B cell (primary cell): ENCODE measurements at regions not wholly inside any gene's neighbourhood (a gene's known extent, or its start where the extent isn't known, plus 50 kb on each side); places are given as distances from the start of the nearest gene placed in this dataset.

Experiments used
- ATAC-seq: fragments of 200-7000 bp; cut with Tn5 transposase; one replicate; pipeline ENCODE4 v1.10.0; 2021; ENCODE audit warnings: low read depth, mild to moderate bottlenecking, moderate number of reproducible peaks, moderate library complexity
- CTCF ChIA-PET: fragments of 350-600 bp; sonication (Branson Sonifier 250); formaldehyde crosslinking; loops from one replicate; lab custom pipeline; 2021; ENCODE audit warnings: antibody characterized with exemption, inconsistent platforms; lab: Charles Lee
- POLR2A ChIA-PET: fragments of 350-600 bp; sonication (Branson Sonifier 250); formaldehyde crosslinking; loops from one replicate; lab custom pipeline; 2021; ENCODE audit warnings: antibody characterized with exemption; lab: Charles Lee
- DNase-seq: peaks from one replicate; pipeline ENCODE4 v3.0.0; 2013
- H2AFZ ChIP-seq: 2 replicates; pipeline ENCODE4 v1.6.1; 2012; ENCODE audit warnings: mild to moderate bottlenecking, low read depth, low read length; ENCODE audit not compliant: insufficient read depth, poor library complexity, severe bottlenecking
- H3K27ac ChIP-seq, 2 donors: 1 replicate in 1 of 2; 2 replicates in 1 of 2; pipeline ENCODE4 v1.5.1; 2012 to 2013; ENCODE audit warnings: low read length in 2 of 2, mild to moderate bottlenecking in 2 of 2, moderate library complexity in 1 of 2
- H3K27me3 ChIP-seq, 4 experiments: fragments of 200-600 bp in 1 of 4; sonication (generic) in 1 of 4; replicated peaks in 1 of 4; 1 replicate in 2 of 4; 2 replicates in 2 of 4; pipeline versions ENCODE4 v1.6.1 to v1.7.0; 2013 to 2016; ENCODE audit warnings: low read length in 3 of 4, mild to moderate bottlenecking in 2 of 4, mixed read lengths in 1 of 4, moderate library complexity in 1 of 4; ENCODE audit not compliant: insufficient read depth in 4 of 4, control insufficient read depth in 3 of 4; ENCODE audit errors: control extremely low read depth in 1 of 4
- H3K36me3 ChIP-seq, 2 experiments: replicated peaks in 1 of 2; 1 replicate in 1 of 2; 2 replicates in 1 of 2; pipeline versions ENCODE4 v1.6.1 to v1.7.1; 2013; ENCODE audit warnings: low read length in 1 of 2; ENCODE audit not compliant: insufficient read depth in 2 of 2, control insufficient read depth in 1 of 2; ENCODE audit errors: control extremely low read depth in 1 of 2, extremely low read depth in 1 of 2
- H3K4me1 ChIP-seq, 2 donors: fragments of 200-600 bp in 1 of 2; sonication (generic) in 1 of 2; 1 replicate in 1 of 2; 2 replicates in 1 of 2; pipeline versions ENCODE4 v1.5.1 to v1.6.1; 2013 to 2017; ENCODE audit warnings: low read length in 2 of 2; ENCODE audit not compliant: control insufficient read depth in 2 of 2, insufficient read depth in 2 of 2
- H3K4me2 ChIP-seq: replicated peaks from 2 replicates; pipeline ENCODE3; 2012; ENCODE audit warnings: mild to moderate bottlenecking, low read depth, low read length; ENCODE audit not compliant: poor library complexity, severe bottlenecking
- H3K4me3 ChIP-seq, 5 experiments: fragments of 200-600 bp in 1 of 5; sonication (generic) in 1 of 5; 1 replicate in 3 of 5; 2 replicates in 2 of 5; pipeline versions ENCODE4 v1.5.1 to v1.7.0; 2011 to 2016; ENCODE audit warnings: low read length in 4 of 5, mild to moderate bottlenecking in 4 of 5, low read depth in 2 of 5, control low read depth in 1 of 5, moderate library complexity in 1 of 5; ENCODE audit not compliant: insufficient read depth in 1 of 5; ENCODE audit errors: control extremely low read depth in 1 of 5, extremely low read depth in 1 of 5
- H3K79me2 ChIP-seq: fragments of 200-600 bp; sonication (generic); one replicate; pipeline ENCODE4 v1.6.0; 2016; ENCODE audit warnings: low read length; ENCODE audit not compliant: control insufficient read depth, insufficient read depth
- H3K9ac ChIP-seq: fragments of 200-600 bp; sonication (generic); 2 replicates; pipeline ENCODE4 v1.6.1; 2017; ENCODE audit warnings: mild to moderate bottlenecking, low read length, moderate library complexity
- H3K9me3 ChIP-seq, 3 donors: one replicate each; pipeline versions ENCODE4 v1.6.1 to v1.7.1; 2013; ENCODE audit warnings: low read length in 2 of 3; ENCODE audit not compliant: control insufficient read depth in 2 of 3, insufficient read depth in 1 of 3; ENCODE audit errors: control extremely low read depth in 1 of 3
- H4K20me1 ChIP-seq: 2 replicates; pipeline ENCODE4 v1.6.0; 2012; ENCODE audit warnings: mild to moderate bottlenecking, low read length; ENCODE audit not compliant: insufficient read depth, control insufficient read depth, poor library complexity, severe bottlenecking
- H3K27ac Mint-ChIP-seq: one replicate; pipeline ENCODE4 v1.8.0; 2021; ENCODE audit warnings: mixed read lengths
- H3K27me3 Mint-ChIP-seq: one replicate; pipeline ENCODE4 v1.8.0; 2021; ENCODE audit warnings: mixed read lengths
- H3K4me1 Mint-ChIP-seq: one replicate; pipeline ENCODE4 v1.8.0; 2021; ENCODE audit warnings: mixed read lengths
- H3K4me3 Mint-ChIP-seq: one replicate; pipeline ENCODE4 v1.8.0; 2021; ENCODE audit warnings: mixed read lengths
- H3K9me3 Mint-ChIP-seq: one replicate; pipeline ENCODE4 v1.8.0; 2022; ENCODE audit warnings: mixed read lengths; ENCODE audit not compliant: insufficient read depth
- EZH2 ChIP-seq: IDR thresholded peaks from 2 replicates; pipeline ENCODE4 v1.6.1; 2012; ENCODE audit warnings: borderline replicate concordance, low read depth, mild to moderate bottlenecking, moderate library complexity, low read length; ENCODE audit not compliant: insufficient read depth, poor library complexity, severe bottlenecking
- WGBS: methylation state at CpG from one replicate; pipeline ENCODE4 v1.1.5; 2013; ENCODE audit warnings: missing lambda C conversion rate; ENCODE audit not compliant: insufficient coverage; 5-methylcytosine and 5-hydroxymethylcytosine counted together
- intact Hi-C: fragments of 100-400 bp; cut with micrococcal nuclease; formaldehyde crosslinking; loops from one replicate; pipeline ENCODE4 v1.10.0; 2022
- TF ChIP-seq, protein P1 (sequence below): fragments of 200-600 bp; IDR thresholded peaks from one replicate; pipeline ENCODE4 v1.8.0; 2022; ENCODE audit warnings: antibody characterized with exemption, mild to moderate bottlenecking

DNA sequence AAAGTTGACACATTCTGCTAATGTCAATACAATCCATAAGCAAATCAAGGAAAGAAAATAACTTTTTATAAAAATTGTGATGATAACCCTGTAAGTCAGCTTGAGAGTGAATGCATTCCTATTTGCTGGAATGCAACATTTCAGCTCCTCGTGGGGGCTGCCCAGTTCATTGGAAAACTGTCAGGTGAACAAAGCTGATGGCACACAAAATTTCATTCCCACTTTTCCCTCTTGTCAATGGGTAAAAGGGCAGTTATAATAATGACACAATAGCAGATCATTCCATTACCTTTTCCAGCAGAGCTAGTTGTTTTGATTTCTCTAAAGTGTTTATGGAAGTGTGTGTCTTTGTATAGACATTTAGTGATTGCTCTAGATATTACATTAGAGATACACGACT, 1124.6 kb upstream of the MAP3K7 start:
- no CpG with 5 or more reads among the region's 2 CpGs for WGBS
- ATAC-seq (no peak), DNase-seq (no peak)
- no peak overlapping the region for H3K4me2 ChIP-seq
- H3K27me3 Mint-ChIP-seq, result no peaks in the 10 kb centered on the region
- intact Hi-C loops, result no loop called here
- no peaks in the 10 kb centered on the region for H3K4me1 Mint-ChIP-seq
- H3K9me3 Mint-ChIP-seq, result no peaks in the 10 kb centered on the region
- H3K36me3 ChIP-seq, result no peaks in the 10 kb centered on the region
- no peak overlapping the region for H3K9ac ChIP-seq
- H3K4me3 Mint-ChIP-seq, result no peak overlapping the region
- H3K27ac Mint-ChIP-seq, result no peak overlapping the region
- H3K27ac ChIP-seq, result no peak overlapping the region
- no peak overlapping the region for H2AFZ ChIP-seq
- POLR2A ChIA-PET, result no interaction called here
- no peak overlapping the region for H3K4me3 ChIP-seq
- CTCF ChIA-PET, result no interaction called here
- H3K79me2 ChIP-seq, result no peaks in the 10 kb centered on the region
- H3K27me3 ChIP-seq, result no peaks in the 10 kb centered on the region
- no peaks in the 10 kb centered on the region for H3K9me3 ChIP-seq
- TF ChIP-seq EZH2, result no peak
- TF ChIP-seq, protein P1, sequence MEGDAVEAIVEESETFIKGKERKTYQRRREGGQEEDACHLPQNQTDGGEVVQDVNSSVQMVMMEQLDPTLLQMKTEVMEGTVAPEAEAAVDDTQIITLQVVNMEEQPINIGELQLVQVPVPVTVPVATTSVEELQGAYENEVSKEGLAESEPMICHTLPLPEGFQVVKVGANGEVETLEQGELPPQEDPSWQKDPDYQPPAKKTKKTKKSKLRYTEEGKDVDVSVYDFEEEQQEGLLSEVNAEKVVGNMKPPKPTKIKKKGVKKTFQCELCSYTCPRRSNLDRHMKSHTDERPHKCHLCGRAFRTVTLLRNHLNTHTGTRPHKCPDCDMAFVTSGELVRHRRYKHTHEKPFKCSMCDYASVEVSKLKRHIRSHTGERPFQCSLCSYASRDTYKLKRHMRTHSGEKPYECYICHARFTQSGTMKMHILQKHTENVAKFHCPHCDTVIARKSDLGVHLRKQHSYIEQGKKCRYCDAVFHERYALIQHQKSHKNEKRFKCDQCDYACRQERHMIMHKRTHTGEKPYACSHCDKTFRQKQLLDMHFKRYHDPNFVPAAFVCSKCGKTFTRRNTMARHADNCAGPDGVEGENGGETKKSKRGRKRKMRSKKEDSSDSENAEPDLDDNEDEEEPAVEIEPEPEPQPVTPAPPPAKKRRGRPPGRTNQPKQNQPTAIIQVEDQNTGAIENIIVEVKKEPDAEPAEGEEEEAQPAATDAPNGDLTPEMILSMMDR, result no peak
- no peaks in the 10 kb centered on the region for H3K4me1 ChIP-seq
- no peaks in the 10 kb centered on the region for H4K20me1 ChIP-seq

DNA sequence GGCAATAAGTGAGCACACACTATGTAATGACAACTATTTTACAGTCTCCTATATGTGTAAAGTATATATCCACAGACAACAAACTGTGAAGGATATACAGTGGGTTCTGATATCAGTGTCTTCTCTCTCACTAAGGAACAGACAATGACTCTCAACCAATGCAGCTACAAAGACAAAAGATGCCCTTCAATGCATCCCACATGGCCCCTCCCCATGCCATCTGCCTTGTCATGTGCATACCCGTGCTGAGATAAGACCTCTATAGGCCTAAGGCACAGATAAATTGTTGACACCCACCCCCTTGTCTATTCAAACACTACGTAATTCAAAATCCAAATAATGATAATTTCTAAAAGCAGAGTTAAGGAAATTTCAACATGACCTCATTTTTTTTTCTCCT, 1123.5 kb upstream of the MAP3K7 start:
- DNase-seq (no peak), ATAC-seq (no peak)
- H3K27ac ChIP-seq, result no peak overlapping the region
- WGBS, result 100% methylated on average over 1 of the region's 2 CpGs
- Mint-ChIP-seq H3K4me1 (no peaks in the 10 kb centered on the region), H3K27ac (no peak overlapping the region), H3K9me3 (no peaks in the 10 kb centered on the region), H3K4me3 (no peak overlapping the region), H3K27me3 (no peaks in the 10 kb centered on the region)
- no peak overlapping the region for H2AFZ ChIP-seq
- H3K4me3 ChIP-seq, result no peak overlapping the region
- TF ChIP-seq EZH2, result no peak
- TF ChIP-seq, protein P1, result no peak
- H3K79me2 ChIP-seq, result no peaks in the 10 kb centered on the region
- no peak overlapping the region for H3K4me2 ChIP-seq
- CTCF ChIA-PET, result interaction anchor here (0.7 kb wide), 1 partner anchor 18 kb away, joined by 3 read pairs; no protein-coding TSS in a partner anchor
- intact Hi-C loops, result no loop called here
- no peaks in the 10 kb centered on the region for H3K27me3 ChIP-seq
- H3K36me3 ChIP-seq, result no peaks in the 10 kb centered on the region
- POLR2A ChIA-PET, result no interaction called here
- H3K9ac ChIP-seq, result no peak overlapping the region
- H3K9me3 ChIP-seq, result no peaks in the 10 kb centered on the region
- no peaks in the 10 kb centered on the region for H4K20me1 ChIP-seq
- H3K4me1 ChIP-seq, result no peaks in the 10 kb centered on the region
